Liver (tissue), 3 donors: ENCODE measurements at regions not wholly inside any gene's neighbourhood (a gene's known extent, or its start where the extent isn't known, plus 50 kb on each side); places are given as distances from the start of the nearest gene placed in this dataset.

Source experiments
- CTCF ChIP-seq: fragments of 150-350 bp; IDR thresholded peaks from 2 replicates; pipeline ENCODE4 v1.5.1; 2017; ENCODE audit warnings: improper control_type of control experiment, low read depth, low read length; ENCODE audit not compliant: missing input control
- EGR1 ChIP-seq, 2 donors: IDR thresholded peaks; 2 replicates each; pipeline ENCODE4 v1.6.1; 2016 to 2018; ENCODE audit warnings: antibody characterized with exemption in 2 of 2, low read depth in 2 of 2
- FOXA2 ChIP-seq: IDR thresholded peaks from 2 replicates; pipeline ENCODE4 v1.6.1; 2016; ENCODE audit warnings: antibody characterized with exemption
- YY1 ChIP-seq: IDR thresholded peaks from 2 replicates; pipeline ENCODE4 v1.6.1; 2016; ENCODE audit warnings: antibody characterized with exemption, mild to moderate bottlenecking
- donor health status: healthy.
- donor health status: healthy.

- no peak for TF ChIP-seq CTCF
- TF ChIP-seq FOXA2, result no peak
- TF ChIP-seq YY1, result no peak
- TF ChIP-seq EGR1 (IDR thresholded peaks at IDR 0.05; ENCODE audit: low read depth in 2 of 2), result no peak
Observed at GRCh38 chr3:161748049-161748448, 251.4 kb downstream of the OTOL1 start.
